ENCODE measurements at regions not wholly inside any gene's neighbourhood (a gene's known extent, or its start where the extent isn't known, plus 50 kb on each side); places are given as distances from the start of the nearest gene placed in this dataset.
"Not testable (repeated sequence)": the region's sequence is repeated elsewhere in the genome, so short reads cannot be mapped to it uniquely, and the experiment has no call there.

DNA sequence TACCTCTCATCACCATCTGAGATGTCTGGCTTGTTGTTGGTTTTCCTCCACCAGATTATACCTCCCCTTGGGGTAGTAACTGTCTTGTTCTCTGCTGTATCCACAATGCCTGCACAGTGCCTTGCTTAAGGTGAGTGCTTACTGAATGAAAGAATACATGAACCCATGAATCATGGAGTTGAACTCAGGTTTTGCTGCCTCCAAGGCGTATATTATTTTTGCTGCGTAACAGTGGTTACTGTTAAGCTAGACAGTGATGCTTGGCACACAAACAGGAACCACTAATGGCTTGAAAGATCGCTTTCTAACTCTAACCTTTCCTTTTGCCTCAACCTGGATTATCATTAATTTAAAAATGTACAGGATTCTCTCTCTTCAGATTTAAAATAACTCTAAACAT, 695.8 kb downstream of the TOX3 start:
- DNase-seq (ENCODE audit: low read depth) = no peak

DNA sequence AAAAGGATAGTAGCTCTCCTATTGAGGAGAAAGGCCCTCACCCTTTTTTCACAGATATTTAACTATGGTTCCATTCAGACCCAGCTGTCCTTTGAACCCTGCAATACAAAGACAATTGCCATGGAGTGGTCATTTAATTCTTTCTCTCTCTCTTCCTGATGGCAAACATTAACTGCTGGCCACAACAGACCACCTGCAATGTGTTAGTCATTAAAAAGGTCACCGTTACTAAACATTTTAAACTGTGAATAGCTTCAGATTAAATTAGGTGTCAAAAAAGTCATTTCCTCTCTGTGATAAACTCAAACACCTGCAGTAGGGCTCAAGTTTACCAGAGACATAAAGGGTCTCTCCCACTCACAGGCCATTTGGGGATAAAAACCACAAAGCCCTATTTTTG, 697.2 kb downstream of the TOX3 start:
- no peak for DNase-seq (ENCODE audit: low read depth)

DNA sequence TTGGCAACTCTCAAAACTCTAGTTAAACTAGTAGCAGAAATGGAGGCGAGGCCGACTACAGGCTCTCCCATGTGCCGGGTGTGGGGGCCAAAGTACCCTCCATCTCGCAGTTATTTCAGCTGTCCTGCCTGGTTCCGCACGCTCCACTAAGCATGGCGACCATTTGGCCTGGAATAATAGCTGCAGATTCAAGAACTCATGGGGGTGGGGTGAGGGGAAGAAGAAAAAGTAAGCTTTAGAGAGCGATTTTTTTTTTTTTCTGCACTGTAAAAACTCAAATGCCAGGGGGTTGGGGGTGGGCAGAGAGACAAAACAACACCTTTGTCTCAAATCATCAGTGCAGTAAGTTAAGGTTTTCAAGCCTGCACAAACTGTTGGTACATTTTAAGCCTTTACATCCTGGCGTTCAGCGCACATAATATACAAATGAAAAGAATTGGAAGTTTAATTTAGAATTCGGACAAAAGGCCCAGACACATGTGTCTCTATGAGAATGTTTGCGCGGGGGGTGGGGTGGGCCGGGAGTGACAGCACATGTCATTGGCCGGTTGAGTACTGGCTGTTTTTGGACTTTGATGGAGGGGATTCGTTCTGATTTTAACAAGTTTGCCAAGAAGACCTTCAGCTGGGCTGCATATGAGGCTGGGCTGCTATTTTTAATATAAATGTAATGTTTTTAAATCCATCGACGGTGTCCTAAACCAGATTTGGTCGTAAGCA, 694.7 kb upstream of the SALL1 start:
- no peak for DNase-seq (ENCODE audit: low read depth)

DNA sequence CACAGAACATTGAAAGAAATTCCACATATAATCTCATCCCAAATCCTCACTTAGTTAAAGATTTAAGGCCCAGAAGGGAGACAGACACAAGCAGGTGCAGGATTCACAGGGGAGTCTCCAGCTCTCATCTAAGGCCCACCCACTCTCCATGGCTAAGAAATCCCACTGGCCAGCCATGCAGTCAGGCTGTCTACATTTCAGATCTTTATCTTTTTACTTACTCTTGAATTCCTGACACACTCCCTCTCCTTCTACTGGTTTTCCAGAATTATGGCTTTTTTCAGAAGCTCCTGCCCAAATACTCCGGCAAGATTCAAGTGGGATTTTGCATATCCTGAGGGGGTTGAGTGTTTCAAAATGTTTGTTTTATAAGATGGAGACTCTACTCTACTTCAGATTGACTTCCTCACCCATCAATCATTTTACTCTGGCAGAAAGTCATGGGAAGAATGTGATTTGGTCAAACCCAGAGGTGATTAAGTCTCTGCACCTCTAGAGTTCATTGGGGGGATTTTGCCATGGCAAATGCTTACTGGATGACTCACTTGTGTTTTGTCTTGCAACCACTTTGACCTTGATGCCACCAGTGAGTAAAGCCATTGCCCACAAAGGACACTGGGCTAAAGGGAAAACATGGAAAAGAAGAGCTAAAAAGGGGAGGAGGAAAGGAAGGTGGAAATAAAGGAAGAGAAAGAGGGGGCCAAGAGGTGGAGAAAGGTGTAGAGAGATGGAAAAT, 688.8 kb upstream of the SALL1 start:
- DNase-seq (ENCODE audit: low read depth) = peak; percentile 52

DNA sequence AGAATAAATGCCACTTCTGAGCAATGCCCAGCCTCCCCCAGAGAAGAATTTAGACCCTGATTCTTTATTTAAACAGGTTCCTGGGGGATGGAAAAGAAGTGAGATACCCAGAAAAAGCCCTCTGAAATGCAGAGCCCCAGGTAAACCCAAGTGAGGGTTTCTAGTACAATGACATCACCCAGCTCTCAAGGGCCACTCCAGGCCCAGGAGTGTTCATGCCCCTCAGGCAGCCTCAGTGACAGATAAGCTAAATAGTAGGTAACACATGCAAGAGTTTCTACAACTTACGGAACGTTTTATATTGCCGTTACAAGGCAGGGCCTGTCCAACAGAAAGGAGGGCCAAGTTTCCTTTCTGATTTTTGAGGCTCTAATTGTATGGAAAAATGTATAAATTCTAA, 683.7 kb upstream of the SALL1 start:
- no peak for DNase-seq (ENCODE audit: low read depth)

DNA sequence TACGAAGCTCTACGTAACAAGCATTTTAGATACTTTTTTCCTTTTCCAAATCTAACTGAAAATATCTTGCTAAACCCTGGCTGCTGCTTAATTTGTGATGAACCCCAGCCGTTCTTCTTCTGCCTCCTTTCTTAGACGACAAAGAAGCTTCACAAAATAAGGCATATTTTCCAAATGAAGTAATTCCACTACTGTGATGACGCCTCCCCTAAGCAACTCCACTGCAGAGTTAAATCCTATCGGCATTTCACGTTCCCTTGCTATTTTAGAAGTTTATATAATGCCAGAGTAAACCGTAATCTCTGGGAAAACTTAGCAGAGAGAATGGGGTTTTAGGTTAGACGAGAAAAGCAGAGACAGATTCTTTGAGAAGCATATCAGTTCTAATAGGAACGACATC, 683.1 kb upstream of the SALL1 start:
- DNase-seq (ENCODE audit: low read depth) = peak; percentile 31

DNA sequence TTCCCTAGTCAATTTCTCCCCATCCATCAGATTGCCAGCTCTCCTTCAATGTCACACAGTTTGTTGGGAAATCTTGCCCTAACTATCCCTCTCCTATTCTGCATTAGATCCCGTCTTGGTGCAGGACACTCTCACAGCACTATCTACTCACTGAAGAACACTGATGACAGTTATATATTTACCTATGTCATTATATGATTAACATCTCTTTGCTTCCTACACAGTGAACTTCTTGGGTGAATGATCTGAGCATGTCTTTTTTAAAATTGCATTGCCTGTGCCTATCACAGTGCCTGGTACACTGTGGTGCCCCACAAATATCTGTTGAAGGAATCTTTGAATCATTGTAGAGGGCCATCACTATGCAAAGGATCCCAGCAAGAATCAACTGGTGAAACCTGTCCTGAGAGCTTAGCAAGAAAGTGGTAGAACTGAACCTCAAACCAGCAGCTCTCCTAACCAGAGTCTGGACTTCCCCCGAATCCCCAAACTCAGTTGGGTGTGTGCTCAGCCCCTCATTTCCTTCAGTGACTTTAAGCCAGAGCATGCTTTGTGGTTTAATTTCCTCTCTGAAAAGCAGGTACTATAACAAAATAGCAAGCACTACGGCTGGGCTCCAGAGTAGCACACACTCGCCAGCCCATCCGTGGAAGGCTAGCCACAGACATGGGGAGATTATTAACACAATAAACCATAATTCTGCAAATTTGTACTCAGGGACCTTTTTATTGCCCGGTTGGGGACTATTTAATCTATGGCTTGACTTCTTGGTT, 680.7 kb upstream of the SALL1 start:
- DNase-seq (ENCODE audit: low read depth) = no peak

DNA sequence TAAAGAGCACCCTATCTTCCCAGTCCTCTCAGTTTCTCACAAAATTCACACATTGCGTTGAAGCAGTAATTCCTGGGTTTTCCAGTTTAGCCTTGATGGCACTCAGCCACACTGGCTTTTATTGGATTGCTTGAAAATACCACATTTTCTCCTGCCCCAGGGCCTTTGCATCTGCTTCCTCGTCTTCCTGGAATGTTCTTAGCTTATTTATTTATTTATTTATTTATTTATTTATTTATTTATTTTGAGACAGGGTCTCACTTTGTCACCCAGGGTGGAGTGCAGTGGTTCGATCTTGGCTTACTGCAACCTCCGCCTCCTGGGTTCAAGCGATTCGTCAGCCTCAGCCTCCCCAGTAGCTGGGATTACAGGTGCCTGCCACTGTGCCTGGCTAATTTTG, 680.0 kb upstream of the SALL1 start:
- DNase-seq (ENCODE audit: low read depth) = not testable (repeated sequence)

DNA sequence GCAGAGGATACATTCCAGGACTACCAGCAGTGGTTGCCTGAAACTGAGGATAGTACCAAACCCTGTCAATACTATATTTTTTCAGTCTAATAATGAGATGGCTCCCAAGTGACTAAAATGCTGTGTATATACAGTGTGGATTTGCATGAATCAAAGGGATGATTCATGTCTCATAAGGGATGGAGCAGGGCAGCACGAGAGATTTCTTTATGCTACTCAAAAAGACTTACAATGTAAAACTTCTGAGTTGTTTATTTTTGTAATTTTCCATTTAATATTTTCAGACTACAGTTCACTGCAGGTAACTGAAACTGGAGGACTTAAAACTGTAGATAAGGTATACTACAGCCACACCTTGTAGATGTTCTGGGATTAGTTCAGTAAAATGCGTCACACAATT, 674.7 kb upstream of the SALL1 start:
- DNase-seq (ENCODE audit: low read depth) = peak; percentile 66

DNA sequence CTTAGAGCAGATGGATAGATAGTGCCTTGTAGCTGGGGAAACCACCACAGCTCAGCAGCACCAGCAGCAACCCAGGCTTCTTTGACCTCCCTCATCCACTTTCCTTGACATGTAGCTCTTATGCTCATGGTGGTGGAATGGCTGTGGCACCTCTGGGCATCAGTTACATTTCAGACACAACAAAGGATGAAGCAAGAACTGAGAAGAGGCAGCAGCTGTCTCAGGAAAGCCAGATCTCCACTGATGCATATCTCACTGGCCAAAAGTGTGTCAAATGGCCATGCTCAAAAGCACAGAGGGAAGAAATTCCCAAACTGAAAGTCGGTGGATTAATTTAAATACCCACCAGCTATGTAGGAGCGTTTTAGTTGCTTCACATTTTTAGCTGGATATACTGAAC, 671.4 kb upstream of the SALL1 start:
- no peak for DNase-seq (ENCODE audit: low read depth)

DNA sequence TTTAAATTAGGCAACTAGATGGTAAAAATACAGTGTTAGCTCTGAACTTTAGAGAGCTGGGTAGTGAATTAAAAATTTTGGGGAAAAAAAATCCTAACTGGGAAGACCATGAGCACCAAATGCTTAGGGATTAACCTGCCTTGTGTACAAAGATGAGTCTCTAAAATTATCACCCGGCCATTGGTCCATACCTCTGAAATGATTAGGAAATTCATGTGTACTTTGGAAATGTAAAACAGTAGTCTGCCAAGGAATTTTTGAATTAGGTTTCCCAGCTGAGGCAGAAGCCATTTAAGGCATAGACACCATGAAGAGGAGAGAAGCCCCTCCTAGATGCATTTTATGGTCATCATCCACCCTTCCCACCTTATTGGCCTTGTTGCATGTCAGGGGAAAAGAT, 670.5 kb upstream of the SALL1 start:
- DNase-seq (ENCODE audit: low read depth) = no peak

DNA sequence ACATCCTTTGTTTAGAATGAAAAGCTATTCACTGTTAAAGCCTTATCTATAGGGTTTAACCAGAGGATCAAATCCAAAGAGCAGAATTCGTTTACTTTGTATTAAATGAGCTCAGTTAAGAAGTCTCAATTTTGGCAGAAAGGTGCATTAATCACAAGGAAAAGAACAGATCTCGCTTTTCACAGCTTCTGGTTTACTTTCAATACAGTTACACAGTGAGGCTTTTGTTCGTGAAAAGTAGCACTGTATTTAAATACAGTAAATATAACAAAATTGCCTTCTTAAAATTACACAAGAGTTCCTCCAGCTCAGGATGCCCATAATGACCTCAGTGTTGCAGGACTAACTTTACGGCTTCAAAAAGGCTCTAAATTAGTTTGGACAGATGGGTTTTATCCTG, 669.1 kb upstream of the SALL1 start:
- DNase-seq (ENCODE audit: low read depth) = no peak

DNA sequence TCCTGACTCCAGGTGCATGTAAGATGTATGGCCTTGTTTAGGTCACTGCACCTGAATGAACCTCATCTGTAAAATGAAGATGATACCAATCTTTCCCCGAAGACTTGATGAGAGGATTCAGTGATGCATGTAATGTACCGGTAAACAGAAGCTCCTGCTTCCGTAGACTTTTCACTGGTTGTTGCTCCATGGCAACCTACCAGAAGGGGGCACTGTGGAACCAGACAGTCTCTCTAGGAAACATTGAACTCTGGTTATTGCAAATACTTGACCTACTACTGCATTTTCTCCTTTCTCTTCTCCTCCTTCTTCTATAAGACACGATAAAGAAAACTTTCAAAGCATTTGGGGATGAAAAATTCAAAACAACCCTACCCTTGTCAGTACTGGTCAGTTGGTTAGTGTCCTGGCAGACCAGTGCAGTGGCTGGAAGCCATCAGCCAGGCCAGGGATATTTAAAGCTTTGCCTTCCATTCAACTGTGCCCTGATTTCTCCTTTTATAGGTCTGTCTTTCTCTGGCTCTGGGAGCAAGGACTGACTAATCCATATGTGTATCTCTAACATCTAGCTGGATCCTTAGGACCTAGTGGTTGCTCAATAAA, 667.4 kb upstream of the SALL1 start:
- DNase-seq (ENCODE audit: low read depth) = peak; percentile 78

DNA sequence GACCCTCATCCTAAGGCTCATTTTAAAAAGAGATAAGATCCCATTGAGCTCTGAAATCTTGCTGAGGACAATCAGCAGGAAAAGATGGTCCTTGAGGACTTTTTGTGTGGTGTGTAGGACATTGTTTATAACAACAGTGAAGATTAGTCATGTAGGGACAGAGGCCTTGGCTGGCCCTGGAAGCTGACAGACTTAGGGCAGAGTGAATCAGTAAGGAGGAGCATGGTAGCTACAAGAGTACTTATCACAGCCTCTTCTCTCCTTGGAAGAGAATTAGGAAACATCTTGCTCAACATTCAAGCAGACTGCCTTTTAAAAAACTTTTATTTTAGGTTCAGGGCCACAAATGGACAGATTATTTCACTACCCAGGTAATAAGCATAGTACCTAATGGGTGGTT, 665.9 kb upstream of the SALL1 start:
- peak; percentile 80 for DNase-seq (ENCODE audit: low read depth)

DNA sequence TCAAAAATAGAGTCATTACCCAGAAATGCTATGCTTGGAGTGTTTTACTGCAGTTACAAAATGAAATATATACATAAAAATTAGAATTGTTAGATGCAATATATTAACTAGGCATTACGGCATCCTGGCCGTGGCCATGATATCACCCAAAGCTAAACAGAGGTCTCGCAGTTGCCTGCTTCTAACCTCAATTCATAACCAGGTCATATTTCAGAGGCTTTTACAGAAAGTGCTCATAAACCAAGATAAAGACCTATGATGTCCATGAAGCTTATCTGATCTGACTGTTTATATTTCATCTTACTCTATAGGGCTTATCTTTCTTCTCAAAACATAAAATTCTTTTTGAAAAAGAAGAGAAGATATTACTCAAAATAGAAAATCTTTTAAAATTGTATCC, 664.5 kb upstream of the SALL1 start:
- peak; percentile 30 for DNase-seq (ENCODE audit: low read depth)

DNA sequence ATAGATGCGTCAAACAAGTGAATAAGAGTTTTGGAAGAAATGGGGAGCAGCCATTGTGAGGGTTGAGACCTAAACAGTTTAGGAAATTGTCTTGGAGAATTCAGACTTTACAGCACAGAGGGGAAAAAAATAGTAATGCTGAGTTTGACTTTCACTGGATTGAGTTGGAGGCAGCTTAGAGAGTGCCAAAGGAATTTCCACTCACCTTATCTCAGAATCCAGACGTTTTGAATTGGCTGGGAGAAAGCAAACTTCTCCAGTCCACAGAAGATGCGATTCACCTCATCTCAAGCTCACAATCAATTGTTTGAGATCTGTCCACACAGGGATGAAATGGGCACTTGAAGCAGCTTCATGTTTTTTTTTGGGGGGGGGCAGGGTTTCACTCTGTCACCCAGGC, 663.5 kb upstream of the SALL1 start:
- DNase-seq (ENCODE audit: low read depth) = no peak

DNA sequence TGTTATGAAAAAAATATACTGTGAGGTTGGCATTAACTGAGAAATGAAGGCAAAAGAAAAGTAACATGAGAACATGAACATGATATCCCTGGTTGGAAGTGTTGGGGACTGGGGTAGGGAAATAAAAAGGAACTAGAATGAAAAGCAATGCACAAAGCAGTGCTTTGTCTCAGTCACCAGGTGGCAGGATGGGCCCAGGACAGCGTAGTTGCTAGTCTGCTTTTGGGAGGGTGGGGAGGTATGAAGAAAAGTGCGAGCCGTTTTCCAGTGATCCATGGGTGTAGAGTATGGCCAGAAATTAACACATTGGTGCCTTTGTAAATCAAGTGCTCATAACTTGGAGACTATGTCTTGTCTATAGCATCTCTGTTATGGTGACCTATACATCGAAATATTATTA, 662.5 kb upstream of the SALL1 start:
- DNase-seq (ENCODE audit: low read depth) = no peak

DNA sequence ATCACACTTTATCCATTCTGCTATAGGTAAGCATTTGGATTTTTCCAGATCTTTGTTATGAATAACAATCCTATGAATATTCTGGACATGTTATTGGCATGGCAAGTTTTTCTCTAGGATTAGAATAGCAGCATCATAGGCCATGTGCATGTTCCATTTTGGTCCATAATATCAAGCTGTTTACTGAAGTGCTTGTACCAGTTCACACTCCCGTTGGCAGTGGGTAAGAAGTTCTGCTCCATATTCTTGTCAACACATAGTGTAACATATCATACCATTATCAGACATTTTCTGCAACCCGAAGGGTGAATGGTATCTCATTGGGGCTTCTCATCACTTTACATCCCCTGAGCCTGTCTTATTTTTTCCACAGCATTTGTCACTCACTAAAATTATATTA, 661.9 kb upstream of the SALL1 start:
- DNase-seq (ENCODE audit: low read depth) = no peak

DNA sequence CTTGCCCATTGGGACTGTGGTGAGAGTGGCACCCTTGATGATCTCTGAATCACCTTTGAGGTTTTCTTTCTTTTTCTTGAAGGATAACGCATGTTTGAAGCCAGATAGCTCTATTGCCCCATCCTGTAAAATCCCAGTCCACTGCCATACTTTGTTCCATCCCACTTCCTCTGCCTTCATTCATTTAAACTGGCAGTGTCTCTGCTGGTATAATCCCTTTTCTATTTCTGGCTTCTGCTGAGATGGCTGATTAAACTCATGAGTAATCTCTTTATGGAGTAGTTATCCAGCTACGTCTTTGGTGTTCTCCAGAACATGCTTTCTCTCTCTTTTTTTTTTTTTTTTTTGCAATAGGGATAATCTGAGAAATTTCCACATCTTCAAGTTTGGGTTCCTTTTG, 656.5 kb upstream of the SALL1 start:
- DNase-seq (ENCODE audit: low read depth) = peak; percentile 9

DNA sequence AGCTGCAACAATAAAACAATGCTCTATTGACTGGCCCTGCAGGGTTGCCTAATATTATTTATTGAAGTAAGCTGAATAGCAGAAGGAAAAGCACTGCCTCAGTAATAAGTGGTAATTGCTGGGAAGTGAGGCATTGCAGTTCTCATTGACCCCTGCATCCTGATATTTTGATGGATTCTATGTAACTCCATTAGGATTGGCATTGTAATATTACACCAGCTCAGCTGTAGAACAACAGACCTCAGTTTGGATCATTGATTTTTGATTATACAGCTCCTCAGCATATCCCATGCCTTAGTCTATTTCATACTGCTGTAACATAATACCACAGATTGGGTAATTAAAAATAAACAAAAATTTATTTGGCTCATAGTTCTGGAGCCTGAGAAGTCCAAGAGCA, 650.6 kb upstream of the SALL1 start:
- no peak for DNase-seq (ENCODE audit: low read depth)

DNA sequence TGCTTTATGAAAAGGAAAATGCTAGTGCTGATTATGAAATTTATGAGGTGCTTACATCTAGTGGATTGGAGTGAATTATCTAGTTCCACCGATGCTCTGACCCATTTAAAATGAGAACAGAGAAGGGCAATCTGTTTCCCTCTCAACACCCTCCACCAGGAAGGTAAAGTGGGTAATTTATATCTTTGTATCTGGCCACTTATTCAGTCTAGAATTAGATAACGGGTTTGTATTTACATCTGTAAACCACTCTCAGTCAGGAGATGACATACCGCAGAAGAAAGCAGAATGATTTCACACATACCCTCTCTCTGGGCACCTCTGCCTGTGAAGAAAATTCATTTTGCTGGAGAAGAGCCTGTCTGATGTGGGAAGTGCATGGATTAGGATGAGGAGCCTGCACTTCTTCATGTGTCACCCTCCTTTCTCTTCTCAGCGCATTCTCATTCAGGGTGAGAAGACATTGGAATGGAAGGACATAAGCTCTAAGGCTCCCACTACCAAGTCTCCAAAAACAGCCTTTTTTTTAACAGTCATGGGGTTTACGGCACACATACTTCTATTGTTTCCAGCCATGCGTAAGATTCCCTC, 646.7 kb upstream of the SALL1 start:
- DNase-seq (ENCODE audit: low read depth) = no peak

DNA sequence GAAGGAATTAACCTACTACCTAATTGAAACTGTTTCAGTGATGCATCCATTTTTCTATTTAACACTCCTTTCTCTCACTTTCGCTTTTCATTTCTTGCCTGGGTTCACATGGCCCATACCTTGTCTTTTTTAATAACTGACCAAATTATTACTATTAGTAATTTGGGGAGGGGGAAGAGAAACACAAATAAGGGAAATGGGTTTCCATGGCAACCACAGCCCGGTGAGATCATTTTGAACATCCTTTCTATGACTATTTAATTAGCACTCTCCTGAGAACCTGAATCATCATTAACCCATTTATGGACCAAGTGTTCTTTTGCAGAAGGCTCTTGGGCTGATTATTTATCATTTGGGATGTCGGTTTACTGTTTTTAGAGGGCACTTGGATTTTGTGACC, 628.2 kb upstream of the SALL1 start:
- DNase-seq (ENCODE audit: low read depth) = no peak

All from iris pigment epithelial cell (primary cell).